ENCODE measurements at regions not wholly inside any gene's neighbourhood (a gene's known extent, or its start where the extent isn't known, plus 50 kb on each side); places are given as distances from the start of the nearest gene placed in this dataset.
"Not testable (repeated sequence)": the region's sequence is repeated elsewhere in the genome, so short reads cannot be mapped to it uniquely, and the experiment has no call there.

DNA sequence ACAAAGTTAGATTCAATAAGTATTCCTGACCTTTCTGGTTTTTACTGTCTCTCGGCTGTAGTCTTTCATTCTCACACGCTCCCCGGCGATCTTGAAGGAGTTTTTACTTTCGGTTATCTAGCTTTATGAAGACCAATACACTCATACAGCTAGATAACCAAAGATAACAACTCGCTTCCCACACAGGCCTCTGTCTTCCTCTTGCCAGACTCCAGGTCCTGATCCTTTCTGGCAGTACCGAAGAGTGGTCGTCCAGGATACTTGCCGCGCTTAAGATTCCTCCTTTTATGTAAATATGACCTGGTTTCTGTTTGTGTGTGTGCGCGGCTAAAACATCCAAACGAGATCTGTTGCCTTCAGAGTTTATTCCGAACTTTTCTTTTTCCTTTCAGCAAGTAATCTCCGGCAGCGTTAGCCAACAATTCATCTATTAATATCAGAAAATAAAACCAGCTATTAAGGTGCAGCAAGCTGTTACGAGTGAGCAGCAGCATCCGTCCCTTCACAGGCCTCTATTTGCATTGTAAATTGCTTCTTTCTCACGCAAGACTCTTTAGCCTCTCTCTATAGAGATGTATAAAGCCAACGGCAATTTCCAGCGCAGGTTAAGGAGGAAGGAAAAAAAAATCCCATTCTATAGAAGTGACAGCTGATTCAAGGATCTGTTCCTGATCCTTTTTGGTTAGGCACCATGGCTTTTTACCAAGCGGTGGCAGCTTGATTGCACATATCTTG lies 216.1 kb downstream of the MEF2C start:
- peak; percentile 35 for DNase-seq (ENCODE audit: low spot score)

DNA sequence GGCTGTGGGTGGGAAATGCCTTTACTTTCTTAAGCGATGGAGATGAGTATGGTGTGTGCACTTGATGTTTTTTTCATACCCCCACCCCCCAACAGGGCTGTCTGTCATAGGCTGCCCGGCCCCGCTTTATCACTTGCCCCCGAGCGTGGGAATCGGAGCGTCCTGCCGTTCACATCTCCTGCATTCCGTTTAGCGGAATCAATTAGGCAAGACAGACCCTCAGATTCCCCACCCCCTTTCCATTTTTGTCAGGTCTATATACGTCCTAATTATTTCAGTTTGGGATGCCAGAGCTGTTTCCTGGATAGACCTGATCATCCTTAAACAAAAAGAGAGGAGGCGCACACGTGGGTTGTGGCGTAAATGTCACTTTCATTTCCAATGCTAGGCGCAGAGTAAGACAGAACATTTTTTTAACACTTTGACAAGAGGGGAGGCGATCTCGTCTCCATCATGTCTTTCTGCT lies 217.2 kb downstream of the MEF2C start:
- DNase-seq (ENCODE audit: low spot score) = peak; percentile 48

- DNase-seq (ENCODE audit: low spot score) = no peak
Observed at GRCh38 chr5:88664645-88665044, 218.3 kb downstream of the MEF2C start.

GRCh38 chr5:88663793-88664216 lies 219.2 kb downstream of the MEF2C start:
- no peak for DNase-seq (ENCODE audit: low spot score)

GRCh38 chr5:88662846-88663245 lies 220.1 kb downstream of the MEF2C start:
- no peak for DNase-seq (ENCODE audit: low spot score)

- DNase-seq (ENCODE audit: low spot score) = no peak
Observed at GRCh38 chr5:88661806-88662207, 221.2 kb downstream of the MEF2C start.

- DNase-seq (ENCODE audit: low spot score) = peak; percentile 97
Observed at GRCh38 chr5:88660947-88661805, 221.8 kb downstream of the MEF2C start.

DNA sequence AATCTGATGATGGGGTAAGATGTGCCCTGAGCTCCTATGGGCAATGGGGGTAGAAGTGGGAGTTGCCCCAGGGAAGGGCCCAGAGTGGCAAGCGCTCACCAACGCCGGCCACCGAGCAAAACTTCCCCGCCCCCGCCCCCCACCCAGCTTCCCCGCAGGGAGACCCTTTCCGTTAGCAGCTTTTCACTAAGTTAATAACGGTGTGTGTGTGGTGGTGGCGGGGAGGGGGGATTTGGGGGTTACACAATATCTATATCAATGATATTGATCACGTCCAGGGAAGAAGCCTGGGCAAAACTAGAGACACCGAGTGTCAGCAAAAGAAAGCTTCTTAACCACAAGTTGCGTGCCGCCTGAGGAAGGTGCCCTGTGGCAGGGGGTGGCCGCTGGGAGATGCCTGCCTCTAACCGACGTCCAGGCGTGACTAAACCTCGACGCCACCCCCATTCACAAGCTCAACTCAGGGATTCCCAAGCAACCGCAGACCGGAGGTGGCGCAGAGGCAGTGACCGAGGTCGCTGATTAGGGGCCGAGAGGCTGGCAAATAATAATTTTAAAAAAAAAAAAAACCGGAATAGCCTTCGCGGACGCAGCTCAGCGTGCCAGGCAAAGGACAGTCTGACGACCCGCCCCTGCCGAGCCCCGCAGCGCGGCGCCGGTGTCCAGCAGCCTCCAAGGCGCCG lies 222.6 kb downstream of the MEF2C start:
- peak; percentile 93 for DNase-seq (ENCODE audit: low spot score)

- DNase-seq (ENCODE audit: low spot score) = no peak
Observed at GRCh38 chr5:88659529-88660263, 223.3 kb downstream of the MEF2C start.

- DNase-seq (ENCODE audit: low spot score) = no peak
Observed at GRCh38 chr5:88658886-88659285, 224.1 kb downstream of the MEF2C start.

DNA sequence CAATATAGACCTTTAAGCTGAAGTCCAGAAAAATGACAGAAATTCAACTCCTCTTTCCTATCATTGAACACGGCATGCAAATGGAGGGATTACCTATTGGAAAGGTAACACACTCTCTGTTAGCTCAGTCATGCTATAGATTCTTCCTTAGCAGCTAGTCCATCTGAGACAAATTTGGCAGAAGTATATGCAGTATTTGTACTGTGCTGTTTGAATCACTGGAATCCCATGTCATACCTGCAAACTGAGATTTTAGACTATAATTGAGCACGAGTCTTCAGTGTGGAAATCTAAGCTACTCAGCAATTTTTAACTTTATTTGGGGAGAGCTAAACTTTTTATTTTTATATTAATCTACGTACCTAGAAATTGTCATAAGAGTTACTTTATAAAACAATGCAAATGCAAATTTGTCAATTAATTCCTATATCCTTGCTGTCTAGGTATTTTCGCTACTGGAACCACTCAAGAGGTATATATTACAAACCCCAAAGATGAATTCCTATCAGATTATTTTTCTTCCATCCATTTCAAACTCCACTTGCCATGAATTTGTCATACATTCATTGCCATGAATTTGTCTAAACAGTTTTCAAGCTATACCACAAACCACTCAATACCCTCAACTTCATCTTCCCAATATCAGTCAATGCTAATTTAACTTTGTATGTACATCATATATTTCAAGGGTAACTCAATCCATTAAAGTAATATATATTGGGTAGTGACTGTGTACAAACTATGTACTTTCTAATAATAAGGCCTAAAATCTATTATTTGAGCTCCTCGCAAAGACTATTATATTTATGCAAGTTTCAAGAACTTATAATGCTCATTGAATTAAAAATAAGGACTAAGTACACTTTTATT lies 224.8 kb downstream of the MEF2C start:
- no peak for DNase-seq (ENCODE audit: low spot score)

- DNase-seq (ENCODE audit: low spot score) = no peak
Observed at GRCh38 chr5:88657136-88657535, 225.8 kb downstream of the MEF2C start.

GRCh38 chr5:88656221-88656950 lies 226.6 kb downstream of the MEF2C start:
- DNase-seq (ENCODE audit: low spot score) = no peak

- DNase-seq (ENCODE audit: low spot score) = no peak
Observed at GRCh38 chr5:88653471-88653870, 229.5 kb downstream of the MEF2C start.

- no peak for DNase-seq (ENCODE audit: low spot score)
Observed at GRCh38 chr5:88647901-88648300, 235.1 kb downstream of the MEF2C start.

GRCh38 chr5:88646866-88647265 lies 236.1 kb downstream of the MEF2C start:
- no peak for DNase-seq (ENCODE audit: low spot score)

DNA sequence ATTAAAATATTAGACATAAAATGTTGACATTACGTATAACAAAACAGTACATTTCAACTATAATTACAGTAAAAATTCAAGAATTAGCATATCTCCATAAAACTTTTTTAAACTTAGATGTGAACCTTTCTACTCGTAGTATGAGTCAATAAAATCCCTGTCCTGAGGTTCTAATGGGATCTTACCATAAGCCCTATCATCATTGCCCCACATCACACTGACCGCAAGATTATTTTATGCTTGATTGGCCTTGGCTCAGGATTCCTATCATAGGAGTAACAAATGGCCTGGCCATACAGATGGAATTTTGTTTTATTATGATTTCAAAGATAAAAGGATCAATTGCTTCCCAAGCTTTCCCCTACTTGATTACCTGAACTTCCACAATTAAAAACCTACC lies 238.3 kb downstream of the MEF2C start:
- no peak for DNase-seq (ENCODE audit: low spot score)

GRCh38 chr5:88643315-88643714 lies 239.7 kb downstream of the MEF2C start:
- DNase-seq (ENCODE audit: low spot score) = no peak

- no peak for DNase-seq (ENCODE audit: low spot score)
Observed at GRCh38 chr5:88634014-88634413, 249.0 kb downstream of the MEF2C start.

DNA sequence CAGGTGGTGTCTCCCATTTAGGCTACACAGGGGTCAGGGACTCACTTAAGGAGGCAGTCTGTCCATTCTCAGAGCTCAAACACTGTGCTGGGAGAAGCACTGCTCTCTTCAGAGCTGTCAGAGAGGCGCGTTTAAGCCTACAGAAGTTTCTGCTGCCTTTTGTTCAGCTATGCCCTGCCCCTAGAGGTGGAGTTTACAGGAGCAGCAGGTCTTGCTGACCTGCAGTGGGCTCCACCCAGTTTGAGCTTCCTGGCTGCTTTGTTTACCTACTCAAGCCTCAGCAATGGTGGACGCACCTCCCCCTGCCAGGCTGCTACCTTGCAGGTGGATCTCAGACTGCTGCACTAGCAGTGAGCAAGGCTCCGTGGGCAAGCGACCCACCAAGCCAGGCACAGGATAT lies 260.1 kb downstream of the MEF2C start:
- DNase-seq (ENCODE audit: low spot score) = not testable (repeated sequence)
